ENCODE measurements at regions not wholly inside any gene's neighbourhood (a gene's known extent, or its start where the extent isn't known, plus 50 kb on each side); places are given as distances from the start of the nearest gene placed in this dataset.

GRCh38 chr3:9301091-9301490, 51.6 kb upstream of the SRGAP3 start:
- Histone ChIP-seq H4K20me1 (ENCODE audit: insufficient read depth, low read length) (no peaks in the 10 kb centered on the region), H3K9me3 (replicated peaks in 1 of 2; ENCODE audit: control insufficient read depth in 1 of 2, insufficient read depth in 1 of 2, low read length in 2 of 2) (no peaks in the 10 kb centered on the region), H3K4me1 (ENCODE audit: control insufficient read depth in 1 of 2, insufficient read depth in 2 of 2, low read length in 2 of 2) (peaks cover 0 to 5% of the 10 kb centered on the region in 2 donors), H3K9ac (ENCODE audit: insufficient read depth, low read length, poor library complexity, severe bottlenecking) (no peak overlapping the region), H3K79me2 (ENCODE audit: insufficient read depth, low read length) (no peaks in the 10 kb centered on the region), H2AFZ (ENCODE audit: insufficient read depth, low read depth, low read length, poor library complexity, severe bottlenecking) (no peak overlapping the region), H3K36me3 (replicated peaks in 1 of 2; ENCODE audit: control insufficient read depth in 1 of 2, insufficient read depth in 2 of 2, low read length in 2 of 2) (no peaks in the 10 kb centered on the region), H3K27ac (ENCODE audit: low read depth in 1 of 2, low read length in 2 of 2) (no peak overlapping the region), H3K4me3 (replicated peaks in 1 of 3; ENCODE audit: low read depth in 2 of 3, low read length in 3 of 3) (no peak overlapping the region), H3K4me2 (replicated peaks; ENCODE audit: extremely low read depth, low read length, poor library complexity, severe bottlenecking) (no peak overlapping the region), H3K27me3 (ENCODE audit: control insufficient read depth in 2 of 2, insufficient read depth in 2 of 2, low read length in 2 of 2) (no peaks in the 10 kb centered on the region)
- intact Hi-C loops (cut with micrococcal nuclease) = no loop called here
- H3K36me3 Mint-ChIP-seq = no peaks in the 10 kb centered on the region
- 86% methylated on average over 3 of the region's 5 CpGs for WGBS (ENCODE audit: insufficient coverage)
- peaks cover 3 to 8% (median 4%) of the 10 kb centered on the region in 3 donors for H3K27me3 Mint-ChIP-seq (ENCODE audit: low read depth in 3 of 3)
- peak overlapping the region in 1 of 7 donors; percentile 28 for H3K27ac Mint-ChIP-seq
- H3K4me1 Mint-ChIP-seq = peaks cover 5% of the 10 kb centered on the region
- H3K4me3 Mint-ChIP-seq = no peak overlapping the region
- no peak for DNase-seq
- peaks cover 0 to 1% (median 0%) of the 10 kb centered on the region in 7 donors for H3K9me3 Mint-ChIP-seq
- TF ChIP-seq CTCF (IDR thresholded peaks at IDR 0.05) = no peak

GRCh38 chr3:9301798-9302197, 52.4 kb upstream of the SRGAP3 start:
- peaks cover 4 to 8% (median 5%) of the 10 kb centered on the region in 3 donors for H3K27me3 Mint-ChIP-seq (ENCODE audit: low read depth in 3 of 3)
- H3K4me2 ChIP-seq (replicated peaks; ENCODE audit: extremely low read depth, low read length, poor library complexity, severe bottlenecking) = no peak overlapping the region
- no peaks in the 10 kb centered on the region for H3K36me3 Mint-ChIP-seq

More at GRCh38 chr3:9301798-9302197, 52.4 kb upstream of the SRGAP3 start:
- no peak for TF ChIP-seq CTCF (IDR thresholded peaks at IDR 0.05)
- Mint-ChIP-seq H3K4me3 (no peak overlapping the region), H3K9me3 (peaks cover 0 to 1% (median 0%) of the 10 kb centered on the region in 7 donors), H3K4me1 (peaks cover 5% of the 10 kb centered on the region), H3K27ac (no peak overlapping the region)
- DNase-seq = no peak
- H3K27me3 ChIP-seq (ENCODE audit: control insufficient read depth in 2 of 2, insufficient read depth in 2 of 2, low read length in 2 of 2) = no peaks in the 10 kb centered on the region
- WGBS (ENCODE audit: insufficient coverage) = 86% methylated on average over 4 of the region's 10 CpGs
- no peak overlapping the region for H3K27ac ChIP-seq (ENCODE audit: low read depth in 1 of 2, low read length in 2 of 2)
- H4K20me1 ChIP-seq (ENCODE audit: insufficient read depth, low read length) = no peaks in the 10 kb centered on the region
- no peak overlapping the region for H3K4me3 ChIP-seq (replicated peaks in 1 of 3; ENCODE audit: low read depth in 2 of 3, low read length in 3 of 3)
- no peaks in the 10 kb centered on the region for H3K79me2 ChIP-seq (ENCODE audit: insufficient read depth, low read length)
- H3K36me3 ChIP-seq (replicated peaks in 1 of 2; ENCODE audit: control insufficient read depth in 1 of 2, insufficient read depth in 2 of 2, low read length in 2 of 2) = no peaks in the 10 kb centered on the region
- no peak overlapping the region for H3K9ac ChIP-seq (ENCODE audit: insufficient read depth, low read length, poor library complexity, severe bottlenecking)
- no peaks in the 10 kb centered on the region for H3K9me3 ChIP-seq (replicated peaks in 1 of 2; ENCODE audit: control insufficient read depth in 1 of 2, insufficient read depth in 1 of 2, low read length in 2 of 2)
- H3K4me1 ChIP-seq (ENCODE audit: control insufficient read depth in 1 of 2, insufficient read depth in 2 of 2, low read length in 2 of 2) = peaks cover 0 to 5% of the 10 kb centered on the region in 2 donors
- H2AFZ ChIP-seq (ENCODE audit: insufficient read depth, low read depth, low read length, poor library complexity, severe bottlenecking) = no peak overlapping the region
- intact Hi-C loops (cut with micrococcal nuclease) = loop anchor here (1.0 kb wide), 2 partner anchors 313 to 330 kb away; no protein-coding TSS in a partner anchor
